ENCODE measurements at regions not wholly inside any gene's neighbourhood (a gene's known extent, or its start where the extent isn't known, plus 50 kb on each side); places are given as distances from the start of the nearest gene placed in this dataset.

DNA sequence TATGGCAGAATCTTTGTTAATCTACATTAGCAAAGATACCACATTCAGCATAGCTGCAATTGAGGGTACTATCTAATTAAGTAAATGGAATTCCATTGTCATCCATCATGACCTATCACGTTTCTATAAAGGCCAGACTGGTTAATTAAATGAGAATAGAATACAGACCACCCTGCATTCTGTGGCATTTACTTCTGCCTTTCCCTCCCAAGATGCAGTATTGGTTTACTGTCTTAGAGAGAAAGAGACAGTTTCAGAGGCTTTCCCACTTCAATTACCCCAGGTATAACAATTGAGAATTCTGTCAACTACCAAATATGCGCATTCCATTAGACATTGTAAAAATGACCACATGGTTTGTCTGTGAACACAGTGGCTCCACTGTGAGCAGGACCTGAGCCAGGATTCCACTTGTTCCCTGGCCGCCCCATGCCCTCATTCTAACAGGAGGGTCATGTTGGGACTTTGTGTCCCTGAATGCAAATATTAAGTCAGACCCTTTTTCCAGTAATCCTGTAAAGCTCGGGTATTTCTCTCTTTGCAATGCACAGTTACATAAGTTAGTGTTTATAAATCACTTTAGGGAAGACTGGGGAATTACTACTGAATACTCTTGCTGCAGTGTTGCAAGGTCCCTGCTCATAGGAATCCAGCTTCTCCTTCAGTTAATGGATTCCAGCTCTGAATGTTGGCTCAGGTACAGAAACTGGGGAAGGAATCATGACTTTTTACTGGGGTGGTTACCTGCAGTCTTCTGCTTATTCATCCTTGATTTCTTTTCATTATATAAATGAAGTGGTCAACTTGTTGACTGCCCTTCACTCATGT is 261.0 kb downstream of the PDGFC start:
- H3K4ac ChIP-seq (ENCODE audit: low read depth, low read length): no peak overlapping the region
- no peak overlapping the region for H4K5ac ChIP-seq (ENCODE audit: low read depth, low read length)
- no peak overlapping the region for H2AFZ ChIP-seq (replicated peaks; ENCODE audit: low read length, poor library complexity)
- H2AK5ac ChIP-seq (ENCODE audit: low read depth, low read length): no peak overlapping the region
- BruUV-seq (replicated peaks): no TSS peak
- ATAC-seq (ENCODE audit: low read depth): peak; percentile 40; the same call in 1 of the 2 replicates
- ChIA-PET CTCF (no interaction called here), POLR2A (ENCODE audit: unreplicated experiment) (no interaction called here)
- dilution Hi-C loops (cut with HindIII; ENCODE audit: low sequenced_read_pairs, unreplicated experiment) (no loop called here), intact Hi-C loops (cut with micrococcal nuclease) (no loop called here), in situ Hi-C loops (cut with MboI; ENCODE audit: low sequenced_read_pairs) (no loop called here)
- no peaks in the 10 kb centered on the region for H3K27me3 ChIP-seq (ENCODE audit: control insufficient read depth, insufficient read depth, low read length)
- TF ChIP-seq RCOR1 (IDR thresholded peaks at IDR 0.05; ENCODE audit: insufficient replicate concordance, low read length): no peak
- no peak for TF ChIP-seq BHLHE40 (IDR thresholded peaks at IDR 0.05; ENCODE audit: low read depth, low read length)
- no peak for TF ChIP-seq MAZ (IDR thresholded peaks at IDR 0.05; ENCODE audit: borderline replicate concordance, low read depth, low read length)
- TF ChIP-seq FOS (IDR thresholded peaks at IDR 0.05; ENCODE audit: low read depth, low read length): no peak
- H3K9me1 ChIP-seq (ENCODE audit: insufficient read depth, low read length): 0 out of 2 replicates have a peak, but pooled peaks cover 2% of the 10 kb centered on the region
- no peaks in the 10 kb centered on the region for H3K36me3 ChIP-seq (ENCODE audit: control insufficient read depth, insufficient read depth, low read length)
- WGBS, 2 experiments (ENCODE audit: extremely low coverage in 2 of 2, insufficient read length in 1 of 2): no CpG with 5 or more reads among the region's 4 CpGs
- no peak overlapping the region for H3K23ac ChIP-seq (ENCODE audit: low read depth, low read length)
- peak; percentile 44 for DNase-seq
- no peak overlapping the region for H3K14ac ChIP-seq (replicated peaks; ENCODE audit: low read depth, low read length)
- H3K56ac ChIP-seq (ENCODE audit: extremely low read depth, insufficient read depth, low read length): no peak overlapping the region
- H4K8ac ChIP-seq (ENCODE audit: low read depth in 2 of 2, low read length in 2 of 2): no peak overlapping the region
- no peak overlapping the region for H2BK20ac ChIP-seq (ENCODE audit: low read depth, low read length)
- no peak overlapping the region for H3K4me2 ChIP-seq (ENCODE audit: low read depth, low read length)
- H4K91ac ChIP-seq (ENCODE audit: insufficient read depth, low read depth, low read length): no peak overlapping the region
- H3K27ac ChIP-seq (ENCODE audit: insufficient read depth, low read length): no peak overlapping the region
- no peak overlapping the region for H2BK5ac ChIP-seq (ENCODE audit: low read depth, low read length, poor library complexity, severe bottlenecking)
- H3K79me1 ChIP-seq (ENCODE audit: low read depth in 1 of 2, low read length in 2 of 2): no peaks in the 10 kb centered on the region
- no peak overlapping the region for H3K18ac ChIP-seq (ENCODE audit: low read depth, low read length)
- no peak overlapping the region for H2BK120ac ChIP-seq (ENCODE audit: low read depth, low read length)
- no peak overlapping the region for H2AK9ac ChIP-seq (replicated peaks; ENCODE audit: low read depth, low read length, poor library complexity)
- no peak overlapping the region for H3K9ac ChIP-seq (ENCODE audit: low read depth, low read length)
- no peaks in the 10 kb centered on the region; the same call in 1 of the 2 replicates for H3K4me1 ChIP-seq (ENCODE audit: control insufficient read depth, insufficient read depth, low read length)
- H3K4me3 ChIP-seq (ENCODE audit: insufficient read depth, low read depth, low read length): no peak overlapping the region
- no peaks in the 10 kb centered on the region for H4K20me1 ChIP-seq (ENCODE audit: insufficient read depth, low read length)
- no peak overlapping the region for H2BK15ac ChIP-seq (ENCODE audit: low read depth, low read length)
- H3K9me3 ChIP-seq (ENCODE audit: control insufficient read depth, insufficient read depth, low read length): no peaks in the 10 kb centered on the region
